ENCODE measurements at regions not wholly inside any gene's neighbourhood (a gene's known extent, or its start where the extent isn't known, plus 50 kb on each side); places are given as distances from the start of the nearest gene placed in this dataset.

GRCh38 chr11:115774756-115775155 lies 270.5 kb upstream of the CADM1 start:
- DNase-seq, result no peak

DNA sequence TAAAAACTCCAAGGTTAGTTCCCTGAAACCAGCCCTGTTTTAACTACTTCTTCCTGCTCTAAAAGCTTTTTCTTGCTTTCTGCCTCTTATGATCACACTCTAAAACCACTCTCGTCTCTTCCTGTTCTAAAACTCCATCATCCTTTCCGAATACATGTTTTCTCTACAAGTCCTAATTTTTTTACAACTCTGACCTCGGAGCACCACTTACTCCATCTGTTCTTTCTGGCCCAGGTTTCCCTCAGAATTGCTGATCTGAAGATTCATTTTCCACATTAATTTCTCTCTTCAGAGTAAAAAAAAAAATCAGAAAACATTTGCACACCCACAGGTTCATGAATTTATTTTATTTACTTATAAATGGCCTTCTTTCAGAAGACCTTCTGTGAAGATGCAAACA lies 265.7 kb upstream of the CADM1 start:
- no peak for DNase-seq

- no peak for DNase-seq
These were observed 263.7 kb upstream of the CADM1 start for GRCh38 chr11:115767883-115768282.

DNA sequence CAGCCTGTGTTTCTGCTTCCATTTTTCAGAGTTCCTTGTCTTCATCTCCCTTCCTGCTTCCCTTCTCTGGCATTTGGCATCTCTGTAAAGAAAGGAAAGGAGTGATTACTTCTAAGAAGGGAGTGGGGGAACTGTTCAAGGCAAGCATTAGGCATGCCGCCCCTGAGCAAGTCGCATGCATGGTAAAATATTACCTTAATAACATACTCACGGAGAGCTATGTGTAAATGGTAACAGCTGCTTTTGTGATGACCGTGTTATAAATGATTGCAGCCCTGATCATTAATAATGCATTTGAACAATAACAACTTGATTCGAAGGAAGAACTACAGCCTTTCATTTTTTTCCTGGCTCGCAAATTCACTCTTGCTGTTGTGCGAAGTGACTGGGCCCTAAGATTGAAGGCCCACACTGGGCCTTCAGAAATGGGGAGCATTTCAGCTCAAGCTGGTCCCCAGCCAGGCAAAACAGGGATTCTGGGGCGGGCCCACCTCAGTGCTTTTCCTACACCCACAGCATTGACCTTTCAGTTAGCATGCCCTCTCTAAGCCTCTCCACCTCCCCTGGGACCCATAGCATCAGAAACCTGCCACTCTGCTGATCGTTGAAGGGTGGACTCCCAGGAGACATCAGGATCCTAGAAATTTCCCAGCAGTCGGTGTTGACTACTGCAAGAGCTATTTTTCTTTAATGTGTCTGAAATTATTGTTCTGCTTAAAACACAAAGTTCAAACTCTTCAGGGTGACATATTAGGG lies 263.0 kb upstream of the CADM1 start:
- no peak for DNase-seq

DNA sequence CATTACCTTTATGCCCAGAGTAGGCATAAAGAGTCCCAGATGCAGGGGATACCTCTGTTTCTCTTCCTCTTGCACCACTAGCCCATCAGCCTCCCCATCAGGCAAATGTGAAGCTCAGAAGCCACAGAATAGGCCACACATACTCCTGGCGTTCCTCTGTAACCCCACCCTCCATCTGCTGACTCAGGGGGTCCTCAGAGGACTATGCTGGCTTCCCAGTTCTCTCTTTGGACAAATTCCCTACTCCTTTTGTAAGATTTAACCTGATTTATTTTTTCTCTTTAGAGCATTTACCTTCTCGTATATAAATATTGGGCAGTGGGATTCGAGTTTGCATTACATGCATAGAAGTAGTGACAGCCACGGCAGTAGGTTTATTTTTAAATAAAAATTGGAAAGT lies 262.3 kb upstream of the CADM1 start:
- DNase-seq, result no peak

DNA sequence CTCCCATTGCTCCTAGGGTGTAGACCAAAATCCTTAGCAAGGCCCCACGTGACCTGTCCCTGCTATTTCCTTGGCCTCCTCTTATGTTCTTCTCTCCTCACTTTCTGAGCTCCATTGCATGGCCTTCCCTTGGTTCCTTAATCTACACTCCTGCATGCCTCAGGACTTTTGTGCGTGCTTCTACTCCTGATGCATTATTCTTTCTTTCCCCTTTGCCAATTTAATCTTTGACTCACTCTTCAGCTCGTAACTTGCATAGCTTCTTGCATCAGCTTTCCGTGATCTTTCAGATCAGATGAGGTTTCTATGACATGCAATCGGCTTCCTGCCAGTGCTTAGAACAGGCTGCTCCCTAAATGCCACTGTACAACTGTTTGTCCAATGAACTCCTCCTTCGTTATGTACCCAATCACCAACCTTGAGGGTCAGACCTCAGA lies 261.6 kb upstream of the CADM1 start:
- DNase-seq, result no peak

GRCh38 chr11:115764176-115764575 lies 260.0 kb upstream of the CADM1 start:
- DNase-seq, result no peak

GRCh38 chr11:115761817-115762216 lies 257.6 kb upstream of the CADM1 start:
- DNase-seq, result no peak

DNA sequence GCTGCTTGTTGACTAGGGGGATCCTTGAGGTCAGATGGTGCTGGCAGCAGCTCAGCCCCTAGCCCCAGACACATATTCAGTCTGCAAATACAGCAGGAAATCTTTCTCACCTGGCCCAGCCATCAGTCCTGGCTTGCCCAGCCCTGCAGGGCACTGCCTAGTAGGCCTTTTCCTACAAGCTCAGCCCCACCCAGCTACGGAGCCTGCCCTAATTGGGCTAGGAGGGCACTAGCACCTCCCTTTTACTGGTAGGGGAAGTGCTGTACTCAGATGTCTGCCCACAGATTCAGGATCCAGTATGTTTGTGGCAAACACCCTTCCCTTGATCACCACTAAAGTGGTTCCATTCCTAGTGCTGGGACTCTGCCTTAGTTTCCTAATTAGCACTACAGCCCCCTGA lies 257.1 kb upstream of the CADM1 start:
- no peak for DNase-seq

DNA sequence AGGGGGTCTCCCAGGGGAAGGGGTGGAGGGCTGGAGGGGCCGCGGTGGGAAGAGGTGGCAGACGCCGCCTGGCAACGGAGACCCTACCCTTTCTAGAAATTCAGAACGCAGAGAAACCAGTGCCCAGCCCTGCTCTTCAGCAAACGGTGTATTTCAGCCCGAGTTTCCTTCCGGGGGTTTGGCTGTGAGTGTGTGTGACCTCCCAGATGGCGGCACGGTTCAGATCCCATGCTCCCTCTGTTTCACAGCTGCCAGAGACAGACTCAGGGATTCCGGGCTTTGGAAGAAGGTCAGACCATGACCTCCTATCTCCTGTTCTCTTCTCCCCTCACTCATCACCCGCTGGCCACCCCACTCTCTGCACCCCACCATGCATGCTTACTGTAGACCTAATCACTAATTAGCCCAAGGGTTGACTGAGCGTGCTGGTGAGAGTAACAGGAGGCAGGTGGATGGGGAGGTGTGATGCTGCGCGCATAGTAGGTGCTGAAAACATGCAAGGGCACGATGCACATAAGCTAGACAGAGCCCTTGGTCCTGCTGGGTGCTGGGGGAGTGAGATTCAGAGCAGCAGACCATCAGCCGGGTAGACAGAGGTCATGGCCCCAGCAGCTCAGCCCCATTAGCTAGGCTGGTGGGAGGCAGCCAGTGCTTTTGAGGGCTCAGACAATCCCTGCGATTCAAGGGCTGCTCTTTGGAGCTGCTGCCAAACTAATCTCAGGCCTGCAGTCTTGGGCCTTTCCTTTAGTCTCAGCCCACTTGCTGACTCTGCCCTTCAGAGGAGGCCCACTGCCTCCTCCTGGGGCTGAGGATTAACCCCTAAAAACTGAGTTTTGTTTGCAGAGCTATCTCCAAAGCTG lies 256.5 kb upstream of the CADM1 start:
- DNase-seq, result no peak

DNA sequence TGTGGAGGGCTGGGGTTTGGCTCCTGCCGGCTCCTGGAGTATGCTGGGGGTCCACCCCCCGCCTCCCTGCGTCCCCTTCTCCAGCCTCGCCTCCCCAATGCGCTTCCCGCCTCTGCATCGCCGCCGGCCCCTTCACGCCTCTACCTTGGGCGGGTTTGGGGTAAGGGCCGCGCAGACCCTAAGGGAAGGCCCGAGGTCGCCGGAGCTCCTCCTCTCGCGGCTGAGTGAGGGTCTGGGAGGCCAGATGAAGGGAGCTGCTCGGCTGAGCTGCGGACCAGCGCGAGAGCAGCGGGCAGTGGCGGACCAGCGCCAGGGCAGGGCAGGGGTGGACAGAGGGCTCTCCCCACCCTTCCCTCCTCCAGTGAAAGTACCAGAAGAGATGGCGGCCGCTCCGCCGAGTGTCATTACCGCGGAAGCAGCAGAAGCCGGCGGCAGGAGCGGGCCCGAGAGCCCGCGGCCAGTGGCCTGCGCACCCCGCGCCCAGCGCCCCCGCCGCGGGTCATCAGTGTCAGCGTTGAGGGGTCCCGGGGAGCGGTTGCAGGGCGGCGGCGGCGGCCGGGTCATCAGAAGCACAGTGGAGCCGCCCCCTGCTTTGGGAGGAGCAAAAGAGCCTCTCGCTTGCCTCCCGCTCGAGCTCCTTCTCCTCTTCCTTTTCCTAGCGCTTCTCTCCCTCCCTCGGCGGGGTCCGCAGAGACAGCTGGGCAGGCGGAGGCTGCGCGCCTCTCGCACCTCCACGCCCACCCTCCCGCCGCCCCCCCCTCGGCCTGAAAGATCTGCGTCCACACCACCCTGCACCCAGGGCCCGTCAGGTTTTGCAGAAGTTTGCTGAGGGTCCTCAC lies 255.6 kb upstream of the CADM1 start:
- DNase-seq, result no peak

GRCh38 chr11:115758011-115758410 lies 253.8 kb upstream of the CADM1 start:
- no peak for DNase-seq

DNA sequence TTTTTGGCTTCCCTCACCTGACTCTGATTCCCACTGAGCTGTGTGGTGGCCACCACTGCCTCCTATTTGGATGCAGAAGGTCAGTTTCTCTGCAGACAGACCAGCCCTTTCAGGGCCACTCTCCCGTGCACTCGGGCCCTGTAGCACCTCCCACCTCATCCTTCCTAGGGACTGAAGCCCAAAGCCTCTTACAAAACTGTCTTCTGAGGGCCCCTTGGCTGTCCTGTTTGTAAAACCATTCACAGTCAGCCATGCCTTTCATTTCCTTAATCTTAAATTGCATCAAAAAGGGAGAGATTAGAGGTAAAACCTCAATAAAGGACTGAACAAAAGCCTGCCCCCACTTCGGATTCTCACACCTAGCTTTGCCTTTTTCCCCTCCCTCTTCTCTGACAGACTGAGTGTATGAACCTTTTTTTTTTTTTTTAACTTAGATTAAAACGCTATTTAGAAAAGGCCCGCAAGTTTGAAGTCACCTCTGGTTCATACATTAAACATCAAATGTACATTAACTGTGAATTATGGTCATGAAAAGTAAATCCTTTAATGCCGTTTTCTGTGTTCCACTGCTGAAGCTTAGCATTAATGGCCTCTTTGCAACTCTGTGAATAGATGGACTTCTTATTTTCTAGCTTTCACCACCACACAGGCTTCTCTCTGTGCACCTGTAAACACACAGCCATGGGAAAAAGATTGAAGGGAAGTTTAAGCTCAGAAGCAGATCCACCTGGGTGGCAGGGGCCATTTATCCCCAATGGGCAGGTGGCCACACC lies 247.2 kb upstream of the CADM1 start:
- no peak for DNase-seq

GRCh38 chr11:115745610-115746512 lies 241.6 kb upstream of the CADM1 start:
- no peak for DNase-seq

DNA sequence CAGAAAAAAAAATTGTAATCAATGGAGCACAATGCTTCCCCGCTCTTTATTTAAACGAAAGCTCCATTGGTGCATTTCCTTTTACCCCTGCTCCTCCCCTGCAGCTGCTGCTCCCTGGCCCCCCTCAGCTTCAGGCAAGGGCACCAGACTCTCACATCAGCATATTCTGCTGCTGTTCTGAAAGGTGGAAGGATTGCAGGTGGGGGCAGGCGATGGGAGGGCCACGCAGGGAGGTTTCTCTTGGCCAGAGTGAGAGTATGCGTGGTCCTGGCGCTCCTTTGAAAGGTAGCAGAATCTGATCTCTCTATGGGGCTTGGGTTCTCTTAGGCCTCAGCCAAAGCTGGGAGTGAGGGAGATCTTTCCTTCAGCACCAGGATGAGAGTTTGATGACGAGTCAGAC lies 240.9 kb upstream of the CADM1 start:
- no peak for DNase-seq

DNA sequence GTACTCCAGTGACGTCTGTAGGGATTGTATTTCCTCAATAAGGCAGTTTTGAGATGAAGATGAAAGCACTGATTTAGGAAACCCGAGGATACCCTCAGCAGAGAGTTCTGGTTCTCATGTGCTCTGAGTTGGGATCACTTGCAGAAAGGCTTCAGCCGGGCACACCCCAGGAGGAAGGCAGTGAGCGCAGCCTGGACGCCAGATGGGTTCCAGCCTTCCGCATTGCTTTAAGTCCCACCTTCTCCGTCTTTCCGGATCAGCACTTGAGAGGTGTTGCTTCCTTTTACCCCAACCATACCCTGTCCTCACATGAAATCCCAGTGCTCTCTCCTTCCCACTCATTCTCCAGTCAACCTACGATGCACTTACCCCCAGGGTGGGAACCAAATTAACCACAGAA lies 239.5 kb upstream of the CADM1 start:
- DNase-seq, result no peak

DNA sequence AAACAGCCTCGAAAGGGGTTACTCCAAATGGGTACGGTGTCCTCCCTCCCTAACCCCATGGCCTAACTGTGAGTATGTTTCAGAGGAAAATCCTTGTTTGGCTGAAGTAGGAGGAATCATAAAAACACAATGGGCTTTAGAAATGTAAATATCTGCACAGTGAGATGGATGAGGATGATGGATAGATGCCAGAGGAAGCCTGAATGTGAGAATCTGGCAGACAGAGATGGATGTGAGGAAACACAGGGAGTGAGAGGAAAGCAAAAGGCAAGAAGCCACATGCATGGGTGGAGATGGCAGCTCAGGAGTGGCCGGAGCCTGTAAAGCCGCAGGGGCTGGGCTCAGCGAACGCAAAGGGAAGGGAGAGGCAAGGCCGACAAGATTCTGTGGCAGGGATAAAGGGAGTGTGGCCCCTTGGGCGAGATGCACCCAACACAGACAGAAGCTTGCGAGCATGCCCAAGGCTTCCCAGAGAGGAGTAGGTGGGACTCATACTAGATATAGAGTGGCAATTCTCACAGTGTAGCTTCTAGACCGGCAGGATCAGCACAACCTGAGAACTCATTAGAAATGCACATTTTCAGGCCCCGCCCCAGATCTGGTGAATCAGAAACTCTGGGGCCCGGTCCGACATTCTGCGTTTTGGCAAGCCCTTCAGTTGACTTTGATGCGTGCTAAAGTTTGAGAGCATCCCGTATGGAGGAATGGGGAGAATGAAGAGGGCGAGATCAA lies 237.3 kb upstream of the CADM1 start:
- DNase-seq, result no peak

DNA sequence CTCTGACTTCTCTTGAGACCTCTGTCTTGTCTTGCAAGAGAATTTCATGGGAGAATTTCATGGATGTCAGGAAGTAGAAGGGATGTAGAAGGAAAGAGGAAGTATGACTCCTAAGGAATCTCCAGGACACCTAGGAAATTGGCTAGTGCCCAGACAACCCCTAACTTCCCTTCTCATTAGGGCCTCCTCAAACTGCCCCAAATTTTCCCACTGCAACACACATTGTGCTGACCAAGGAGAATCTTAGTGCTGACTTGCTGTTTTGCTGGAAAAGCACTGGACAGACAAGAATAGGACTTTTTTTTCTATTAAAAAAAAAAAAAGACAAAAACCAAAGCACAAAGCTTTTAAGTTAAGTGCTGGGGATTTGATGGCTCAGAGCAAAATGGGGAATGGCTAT lies 236.1 kb upstream of the CADM1 start:
- DNase-seq, result no peak

DNA sequence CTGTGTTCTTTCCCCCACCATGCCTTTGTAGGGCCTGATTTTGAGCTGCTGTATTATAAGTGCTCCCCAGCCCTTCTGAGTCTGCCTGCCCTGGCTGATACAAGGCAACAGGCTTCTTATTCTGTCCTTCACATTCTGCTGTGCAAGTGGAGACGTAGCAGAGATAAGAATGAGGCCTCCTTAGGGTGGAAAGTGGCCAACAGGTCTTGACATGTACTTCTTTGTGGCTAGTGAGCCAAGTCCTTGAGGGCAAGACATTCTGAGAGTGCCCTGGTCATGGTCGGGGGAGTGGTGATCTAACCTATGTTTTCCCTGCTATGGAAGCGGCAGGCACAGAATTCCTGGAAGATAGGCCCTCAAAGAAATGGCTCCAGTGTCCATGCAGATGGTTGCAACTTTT lies 235.7 kb upstream of the CADM1 start:
- DNase-seq, result no peak

- DNase-seq, result no peak
These were observed 234.9 kb upstream of the CADM1 start for GRCh38 chr11:115739146-115739545.

DNA sequence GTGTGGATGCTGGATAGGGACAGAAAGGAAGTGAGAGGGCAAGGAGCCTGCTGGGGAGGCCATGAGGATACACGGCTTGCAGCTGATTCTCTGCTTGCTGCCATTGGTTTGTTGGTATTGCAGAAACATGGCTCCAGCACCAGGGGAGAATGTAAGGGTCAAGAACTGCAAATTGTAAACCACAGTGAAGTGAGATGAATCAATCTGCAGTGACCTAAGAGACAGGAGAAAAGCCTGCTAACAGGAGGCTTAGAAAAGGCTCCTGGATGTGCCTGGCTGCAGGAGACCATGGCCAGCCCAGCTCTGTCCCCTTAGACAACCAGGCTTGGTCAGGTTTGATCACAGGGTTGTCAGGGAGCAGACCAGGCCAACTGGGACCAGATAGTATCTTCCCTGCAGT lies 233.7 kb upstream of the CADM1 start:
- DNase-seq, result no peak
